Right forelimb (tissue), 1 donor: ENCODE measurements at regions not wholly inside any gene's neighbourhood (a gene's known extent, or its start where the extent isn't known, plus 50 kb on each side); places are given as distances from the start of the nearest gene placed in this dataset.

Experiments
- DNase-seq: peaks from one replicate; pipeline ENCODE4 v3.0.0-alpha.2; 2018

GRCh38 chr20:60395991-60396390 is 437.8 kb downstream of the CDH26 start:
- peak; percentile 60 for DNase-seq

GRCh38 chr20:60400567-60400966 is 442.3 kb downstream of the CDH26 start:
- DNase-seq = no peak

- DNase-seq = no peak
These were observed 444.2 kb downstream of the CDH26 start for GRCh38 chr20:60402189-60403058.

GRCh38 chr20:60403105-60403741 is 445.0 kb downstream of the CDH26 start:
- DNase-seq = peak; percentile 64

GRCh38 chr20:60407011-60407771 is 449.0 kb downstream of the CDH26 start:
- no peak for DNase-seq

- DNase-seq = no peak
These were observed 449.7 kb downstream of the CDH26 start for GRCh38 chr20:60407938-60408337.

GRCh38 chr20:60408435-60408834 is 450.2 kb downstream of the CDH26 start:
- DNase-seq = no peak

- DNase-seq = no peak
These were observed 452.5 kb downstream of the CDH26 start for GRCh38 chr20:60410618-60411264.

GRCh38 chr20:60411813-60412212 is 453.6 kb downstream of the CDH26 start:
- no peak for DNase-seq

GRCh38 chr20:60420676-60421229 is 462.5 kb downstream of the CDH26 start:
- no peak for DNase-seq

- no peak for DNase-seq
These were observed 464.6 kb downstream of the CDH26 start for GRCh38 chr20:60422848-60423247.

- no peak for DNase-seq
These were observed 466.2 kb downstream of the CDH26 start for GRCh38 chr20:60424267-60424902.

- DNase-seq = no peak
These were observed 469.3 kb downstream of the CDH26 start for GRCh38 chr20:60427516-60427915.

- DNase-seq = no peak
These were observed 470.4 kb downstream of the CDH26 start for GRCh38 chr20:60428651-60429050.

- no peak for DNase-seq
These were observed 472.3 kb downstream of the CDH26 start for GRCh38 chr20:60430516-60431001.

- DNase-seq = no peak
These were observed 473.1 kb downstream of the CDH26 start for GRCh38 chr20:60431349-60431748.

- DNase-seq = no peak
These were observed 479.2 kb downstream of the CDH26 start for GRCh38 chr20:60437418-60437817.

GRCh38 chr20:60446267-60447111 is 488.3 kb downstream of the CDH26 start:
- no peak for DNase-seq

- no peak for DNase-seq
These were observed 489.5 kb downstream of the CDH26 start for GRCh38 chr20:60447703-60448102.

GRCh38 chr20:60453388-60454246 is 495.4 kb downstream of the CDH26 start:
- no peak for DNase-seq
